Suppressor macrophage treated with lipopolysaccharide for 4 hours (primary cell): ENCODE measurements at regions not wholly inside any gene's neighbourhood (a gene's known extent, or its start where the extent isn't known, plus 50 kb on each side); places are given as distances from the start of the nearest gene placed in this dataset.

ENCODE experiments used
- DNase-seq: peaks from one replicate; pipeline ENCODE4 v3.0.0-alpha.2; 2020

DNA sequence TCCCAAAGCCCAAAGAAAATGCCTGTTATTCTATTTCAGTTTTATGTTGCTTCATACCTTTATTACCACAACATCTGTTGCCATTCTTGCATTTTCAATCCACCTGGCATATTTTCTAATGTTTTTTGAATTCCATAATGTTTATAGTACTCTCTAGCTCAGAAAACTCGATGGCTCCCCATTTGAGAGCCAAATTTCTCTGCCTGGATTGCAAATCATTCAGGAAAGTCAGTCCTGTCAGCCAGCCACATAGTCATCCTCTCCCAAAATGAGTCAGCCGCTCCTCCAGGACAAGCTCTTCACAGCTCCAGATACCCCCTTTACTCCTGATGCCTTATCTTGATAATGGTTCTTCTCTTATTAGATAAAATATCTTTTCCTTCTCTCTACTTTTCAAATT lies 78.2 kb upstream of the ADCY2 start:
- no peak for DNase-seq

DNA sequence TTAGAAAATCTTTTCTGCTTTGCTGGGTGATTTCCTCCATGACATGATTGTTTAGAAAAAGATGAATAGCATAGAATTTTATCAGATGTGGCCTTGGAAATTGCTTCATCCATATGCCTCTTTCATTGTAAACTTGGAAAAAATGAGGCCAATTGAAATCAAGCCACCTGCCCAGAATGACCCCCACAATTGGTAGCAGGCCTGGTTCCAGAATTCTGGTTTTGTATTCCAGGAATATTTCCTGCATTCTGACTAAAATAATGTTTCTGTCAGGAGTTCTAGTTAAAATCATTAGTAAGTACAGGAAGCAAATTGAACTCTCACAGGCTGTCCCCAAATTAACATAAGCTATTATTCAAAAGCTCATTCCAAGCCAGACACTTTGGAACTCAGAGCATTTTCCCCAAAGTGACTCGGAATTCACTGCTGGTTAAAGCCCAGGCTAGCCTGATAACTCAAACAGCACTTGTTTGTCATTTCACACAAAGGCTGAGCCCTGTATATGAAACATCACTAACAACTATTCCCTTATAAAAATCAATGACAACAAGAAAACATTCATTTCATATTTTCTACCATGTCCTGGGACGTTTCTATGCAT lies 75.1 kb upstream of the ADCY2 start:
- DNase-seq, result no peak

- no peak for DNase-seq
Measured at GRCh38 chr5:7321724-7322123, 74.2 kb upstream of the ADCY2 start.

- DNase-seq, result no peak
Measured at GRCh38 chr5:7324919-7325318, 71.0 kb upstream of the ADCY2 start.

DNA sequence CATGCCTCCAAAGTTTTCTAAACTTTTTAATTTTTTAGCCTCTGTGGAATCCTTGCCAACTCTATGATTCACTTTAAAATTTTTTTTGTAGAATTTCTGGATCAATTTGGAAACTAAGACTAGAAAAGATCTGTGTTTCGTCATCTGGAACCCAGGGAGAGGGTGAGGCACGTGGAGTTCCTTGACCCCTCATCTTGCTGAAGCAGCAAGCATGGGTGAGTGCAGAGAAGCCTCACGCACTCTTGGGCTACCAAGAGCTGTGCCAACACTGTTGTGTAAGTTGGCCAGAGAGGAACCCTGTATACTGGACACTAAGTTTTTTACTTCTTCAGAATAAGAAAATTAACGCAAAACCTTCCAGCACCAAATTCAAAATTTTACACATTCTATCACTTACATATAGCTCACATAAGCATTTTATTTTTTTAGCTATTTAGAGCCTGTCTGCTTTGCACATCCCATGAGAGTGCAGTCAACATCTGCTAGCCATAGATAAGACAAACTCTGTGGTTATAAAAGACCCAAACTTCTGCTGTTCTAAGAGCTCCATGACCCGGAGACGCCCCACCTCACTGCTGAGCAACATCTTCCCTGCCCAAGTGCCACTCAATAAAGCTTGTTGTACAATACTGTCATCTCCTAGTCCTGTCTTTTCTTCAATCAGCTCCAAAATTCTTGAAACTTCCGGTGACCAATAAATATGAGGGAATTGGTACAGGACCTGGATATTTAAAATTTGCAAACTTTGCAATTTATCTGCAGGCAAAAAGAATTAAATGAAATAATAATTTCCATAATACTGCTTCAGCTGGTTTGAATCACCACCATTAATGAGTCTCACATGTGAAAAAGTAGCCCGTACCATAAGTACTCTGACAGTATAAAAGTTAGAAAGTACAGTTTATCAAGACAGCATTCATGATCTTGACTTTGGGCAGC lies 69.7 kb upstream of the ADCY2 start:
- no peak for DNase-seq

GRCh38 chr5:7329141-7329540 lies 66.8 kb upstream of the ADCY2 start:
- DNase-seq, result no peak

DNA sequence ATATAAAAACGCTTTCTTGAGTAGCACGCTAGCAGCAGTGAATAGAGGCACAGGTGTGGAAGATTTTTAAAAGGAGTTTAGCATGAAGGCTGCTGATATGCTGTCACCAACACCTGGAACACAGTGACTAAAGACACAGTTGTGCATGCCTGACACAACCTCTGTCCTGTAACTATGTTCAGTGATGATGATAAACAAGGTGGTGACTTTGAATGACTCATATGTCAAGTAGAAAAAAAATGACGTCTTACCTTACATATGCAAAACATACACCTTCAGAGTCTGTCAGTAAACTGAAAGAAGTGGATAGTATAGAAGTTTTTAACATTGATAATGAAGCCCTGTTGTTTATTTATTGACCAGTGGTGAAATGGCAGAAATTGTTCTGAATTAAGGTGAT lies 66.2 kb upstream of the ADCY2 start:
- no peak for DNase-seq

DNA sequence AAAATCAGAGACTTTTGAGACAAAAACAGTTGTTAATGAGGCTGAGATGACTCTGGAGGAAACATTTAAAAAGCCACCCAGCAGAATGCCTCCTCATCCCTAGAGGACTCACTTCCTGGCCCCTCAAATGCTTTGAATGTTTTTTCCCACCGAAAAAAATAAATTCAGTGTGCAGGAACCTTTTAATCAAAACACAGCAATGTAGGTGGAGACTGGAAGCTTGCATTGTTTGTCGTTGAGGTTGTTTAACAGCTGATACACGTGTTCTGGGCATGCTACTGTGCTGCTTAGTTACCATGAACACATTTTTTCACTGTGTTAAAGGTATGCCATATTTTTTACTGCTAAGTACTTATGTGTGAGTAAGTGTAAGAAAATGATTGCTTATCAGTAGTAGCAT lies 65.7 kb upstream of the ADCY2 start:
- no peak for DNase-seq

DNA sequence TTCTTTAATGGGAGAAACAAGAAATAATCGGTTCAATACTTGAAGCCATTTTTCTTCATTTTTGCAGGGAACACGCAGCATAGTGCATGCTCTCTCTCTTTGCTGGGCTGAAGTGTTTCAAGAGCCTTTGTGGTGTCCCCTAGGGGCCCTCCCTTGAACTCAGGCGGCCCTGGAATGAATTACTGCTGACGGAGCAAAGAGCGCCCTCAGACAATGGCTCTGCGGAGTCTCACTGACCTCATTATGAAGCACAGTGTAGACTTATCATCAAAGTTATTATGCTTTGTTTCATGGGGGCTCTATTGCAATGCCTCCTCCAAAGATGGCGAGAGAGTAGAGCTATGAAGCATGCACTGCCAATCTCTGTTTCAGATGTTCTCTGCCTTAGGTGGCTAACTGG lies 64.8 kb upstream of the ADCY2 start:
- DNase-seq, result no peak
